Colonic mucosa (tissue), 4 donors: ENCODE measurements at regions not wholly inside any gene's neighbourhood (a gene's known extent, or its start where the extent isn't known, plus 50 kb on each side); places are given as distances from the start of the nearest gene placed in this dataset.
"Not testable (repeated sequence)": the region's sequence is repeated elsewhere in the genome, so short reads cannot be mapped to it uniquely, and the experiment has no call there.

Source experiments
- DNase-seq: peaks from one replicate; pipeline ENCODE4 v3.0.0-alpha.2; 2020
- H3K27ac ChIP-seq: fragments of 200-600 bp; one replicate; pipeline ENCODE4 v1.8.0; 2021
- H3K27me3 ChIP-seq: fragments of 200-600 bp; one replicate; pipeline ENCODE4 v1.8.0; 2021
- H3K36me3 ChIP-seq: fragments of 200-600 bp; one replicate; pipeline ENCODE4 v1.8.0; 2021
- H3K4me1 ChIP-seq: fragments of 200-600 bp; one replicate; pipeline ENCODE4 v1.8.0; 2021; ENCODE audit warnings: mild to moderate bottlenecking
- H3K4me3 ChIP-seq: fragments of 200-600 bp; one replicate; pipeline ENCODE4 v1.8.0; 2021
- H3K9ac ChIP-seq, 2 donors: one replicate each; pipeline ENCODE4 v1.7.0; 2013; ENCODE audit warnings: control low read depth in 2 of 2, low read depth in 2 of 2, low read length in 2 of 2
- H3K9me3 ChIP-seq: fragments of 200-600 bp; one replicate; pipeline ENCODE4 v1.8.0; 2021
- CTCF ChIP-seq: fragments of 200-600 bp; IDR thresholded peaks from one replicate; pipeline ENCODE4 v1.8.0; 2022; ENCODE audit warnings: antibody characterized with exemption, mild to moderate bottlenecking
- intact Hi-C: fragments of 100-400 bp; cut with DNase I; formaldehyde crosslinking; loops from one replicate; pipeline ENCODE4 v1.14.1; 2022
- donor health status: healthy.
- donor health status: DM: no; HTN: no; CAD: no.
- donor health status: DM: no; HTN: no; CAD: no.

GRCh38 chr3:48070030-48070429 is 53.8 kb upstream of the MAP4 start:
- Histone ChIP-seq H3K27me3 (no peaks in the 10 kb centered on the region), H3K9me3 (no peaks in the 10 kb centered on the region), H3K4me1 (no peaks in the 10 kb centered on the region), H3K36me3 (no peaks in the 10 kb centered on the region), H3K4me3 (no peak overlapping the region), H3K27ac (no peak overlapping the region), H3K9ac (no peak overlapping the region)
- DNase-seq = no peak
- TF ChIP-seq CTCF = no peak
- intact Hi-C loops = no loop called here

- no peak for TF ChIP-seq CTCF
- Histone ChIP-seq H3K9ac (no peak overlapping the region), H3K27ac (no peak overlapping the region), H3K4me1 (no peaks in the 10 kb centered on the region), H3K9me3 (no peaks in the 10 kb centered on the region), H3K4me3 (no peak overlapping the region), H3K27me3 (no peaks in the 10 kb centered on the region), H3K36me3 (no peaks in the 10 kb centered on the region)
- DNase-seq = no peak
- intact Hi-C loops = no loop called here
Measured at GRCh38 chr3:48069339-48069738, 53.1 kb upstream of the MAP4 start.

GRCh38 chr3:48068886-48069285 is 52.7 kb upstream of the MAP4 start:
- Histone ChIP-seq H3K9ac (no peak overlapping the region), H3K27me3 (no peaks in the 10 kb centered on the region), H3K4me3 (no peak overlapping the region), H3K4me1 (no peaks in the 10 kb centered on the region), H3K27ac (no peak overlapping the region), H3K9me3 (no peaks in the 10 kb centered on the region), H3K36me3 (no peaks in the 10 kb centered on the region)
- no peak for TF ChIP-seq CTCF
- DNase-seq = no peak
- intact Hi-C loops = no loop called here

GRCh38 chr3:48068320-48068719 is 52.1 kb upstream of the MAP4 start:
- H3K4me1 ChIP-seq, H3K36me3 ChIP-seq, H3K9me3 ChIP-seq, DNase-seq, H3K27ac ChIP-seq, H3K4me3 ChIP-seq, H3K9ac ChIP-seq, intact Hi-C loops, H3K27me3 ChIP-seq: not testable (repeated sequence)

- Histone ChIP-seq H3K9me3 (no peaks in the 10 kb centered on the region), H3K27ac (no peak overlapping the region), H3K4me1 (no peaks in the 10 kb centered on the region), H3K36me3 (no peaks in the 10 kb centered on the region), H3K4me3 (no peak overlapping the region), H3K27me3 (no peaks in the 10 kb centered on the region), H3K9ac (no peak overlapping the region)
- no peak for TF ChIP-seq CTCF
- no peak for DNase-seq
- intact Hi-C loops = no loop called here
Measured at GRCh38 chr3:48067271-48067670, 51.1 kb upstream of the MAP4 start.
